H54 (cell line): ENCODE measurements at regions not wholly inside any gene's neighbourhood (a gene's known extent, or its start where the extent isn't known, plus 50 kb on each side); places are given as distances from the start of the nearest gene placed in this dataset.

ENCODE experiments used
- DNase-seq: peaks from one replicate; pipeline ENCODE4 v3.0.0; 2011; ENCODE audit warnings: low spot score, mixed read lengths; ENCODE audit not compliant: insufficient read length
- FAIRE-seq: peaks from 3 replicates; lab custom pipeline; 2011; peaks lifted over from hg19 to GRCh38; lab: Jason Lieb, UNC
- POLR2A ChIP-seq: IDR thresholded peaks from 2 replicates; pipeline ENCODE4 v1.6.1; 2011; ENCODE audit warnings: low read depth, mild to moderate bottlenecking, low read length

DNA sequence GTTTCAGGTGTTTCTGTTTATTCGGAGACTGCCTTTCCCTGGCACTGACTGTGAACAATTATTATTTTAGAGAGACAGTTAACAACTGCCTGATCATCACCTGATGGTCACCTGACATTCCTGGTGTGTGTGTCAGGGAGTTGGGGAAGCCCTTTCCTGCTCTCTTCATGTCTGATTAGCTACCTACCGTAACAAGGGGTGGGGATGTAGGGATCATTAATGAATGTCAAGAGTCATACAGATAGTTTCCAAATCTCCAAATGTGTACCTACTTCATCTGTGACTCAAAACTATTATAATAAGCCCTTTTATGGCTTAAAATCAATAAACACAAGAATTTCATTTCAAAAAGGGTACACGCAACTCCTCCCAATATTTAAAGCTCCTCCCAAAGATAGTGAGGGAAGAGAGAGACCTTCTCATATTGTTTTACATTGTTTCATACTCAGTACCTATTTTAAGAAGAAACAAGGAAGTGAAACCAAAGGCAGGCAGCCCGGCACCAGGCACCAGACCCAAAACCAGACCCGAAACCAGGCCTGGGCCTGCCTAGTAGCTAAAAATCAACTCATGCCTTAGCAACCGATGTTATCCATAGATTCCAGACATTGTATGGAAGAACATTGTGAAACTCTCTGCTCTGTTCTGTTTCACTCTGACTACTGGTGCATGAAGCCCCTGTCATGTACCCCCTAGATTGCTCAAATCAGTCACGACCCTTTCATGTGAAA is 844.9 kb upstream of the ALCAM start:
- FAIRE-seq, result no peak
- TF ChIP-seq POLR2A, result no peak
- DNase-seq, result no peak

DNA sequence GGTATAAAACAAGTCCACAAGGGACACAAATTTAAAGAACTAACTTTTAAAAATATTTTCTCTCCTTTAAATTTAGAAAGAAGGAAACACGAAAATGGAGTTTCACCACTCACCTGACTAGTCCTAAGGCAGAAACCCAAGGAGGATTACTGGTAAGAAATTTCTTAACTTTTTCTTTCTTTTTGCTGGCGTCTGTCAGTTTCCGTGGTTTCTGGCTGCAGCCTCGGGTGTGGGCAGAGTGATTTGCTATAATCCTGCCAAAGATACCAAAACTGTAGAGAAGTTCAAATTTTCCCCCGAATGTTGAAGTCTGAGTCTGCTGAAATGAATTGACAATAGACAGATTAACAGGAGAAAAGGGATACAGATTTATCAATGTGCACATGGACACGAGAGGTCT is 843.6 kb upstream of the ALCAM start:
- DNase-seq, result no peak
- TF ChIP-seq POLR2A, result no peak
- no peak for FAIRE-seq

DNA sequence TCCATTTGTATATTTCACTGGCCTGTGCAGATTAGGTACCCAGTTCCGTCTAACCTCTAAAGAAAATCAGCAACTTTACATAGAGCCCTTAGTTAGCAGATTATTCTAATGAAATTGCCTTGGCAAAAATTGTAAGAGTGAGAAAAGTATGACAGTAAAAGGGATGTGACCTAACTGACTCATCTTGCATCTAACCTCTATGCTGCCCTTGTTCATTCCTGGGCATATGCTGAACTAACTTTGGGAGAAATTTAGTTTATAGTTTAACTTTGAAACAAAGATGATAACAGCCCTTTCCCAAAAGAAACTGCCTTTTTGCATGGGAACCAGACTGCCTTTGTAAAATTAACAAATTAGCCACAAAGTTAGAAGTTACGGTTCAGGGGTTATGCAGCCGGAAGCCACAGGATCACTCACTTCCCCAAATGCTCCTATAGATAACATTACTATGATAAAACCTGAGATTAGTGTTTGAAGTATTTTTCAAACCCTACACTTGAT is 839.8 kb upstream of the ALCAM start:
- no peak for FAIRE-seq
- no peak for DNase-seq
- TF ChIP-seq POLR2A, result no peak

DNA sequence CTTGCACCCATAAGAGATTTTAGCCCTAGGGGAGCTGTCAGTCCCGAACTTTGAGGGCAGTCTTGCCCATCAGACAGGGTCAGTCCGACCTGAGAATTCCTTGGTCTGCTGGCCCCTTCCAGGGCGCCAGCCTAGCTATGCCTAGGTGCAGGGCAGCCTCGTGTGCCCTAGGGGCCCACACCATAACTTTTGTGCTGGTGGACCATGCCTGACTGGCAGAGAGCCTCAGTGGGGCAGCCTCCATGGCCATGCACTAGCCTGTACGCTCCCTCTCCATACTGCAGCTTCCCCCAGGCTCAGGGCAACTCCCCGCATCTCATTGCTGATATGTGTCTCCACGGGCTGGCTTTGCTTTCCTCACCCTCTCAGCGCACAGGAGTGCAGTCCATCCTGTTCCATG is 835.8 kb upstream of the ALCAM start:
- FAIRE-seq (no peak), DNase-seq (no peak)
- TF ChIP-seq POLR2A, result no peak

DNA sequence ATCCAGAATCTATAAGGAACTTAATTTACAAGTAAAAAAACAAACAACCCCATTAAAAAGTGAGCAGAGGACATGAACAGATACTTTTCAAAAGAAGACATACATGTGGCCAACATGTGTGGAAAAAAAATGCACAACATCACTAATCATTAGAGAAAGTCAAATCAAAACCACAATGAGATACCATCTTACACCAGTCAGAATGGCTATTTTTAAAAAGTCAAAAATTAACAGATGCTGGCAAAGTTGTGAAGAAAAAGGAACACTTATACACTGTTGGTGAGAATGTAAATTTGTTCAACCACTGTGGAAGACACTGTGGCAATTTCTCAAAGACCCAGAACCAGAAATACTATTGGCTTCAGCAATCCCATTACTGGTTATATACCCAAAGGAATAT is 830.0 kb upstream of the ALCAM start:
- TF ChIP-seq POLR2A, result no peak
- DNase-seq (no peak), FAIRE-seq (no peak)

DNA sequence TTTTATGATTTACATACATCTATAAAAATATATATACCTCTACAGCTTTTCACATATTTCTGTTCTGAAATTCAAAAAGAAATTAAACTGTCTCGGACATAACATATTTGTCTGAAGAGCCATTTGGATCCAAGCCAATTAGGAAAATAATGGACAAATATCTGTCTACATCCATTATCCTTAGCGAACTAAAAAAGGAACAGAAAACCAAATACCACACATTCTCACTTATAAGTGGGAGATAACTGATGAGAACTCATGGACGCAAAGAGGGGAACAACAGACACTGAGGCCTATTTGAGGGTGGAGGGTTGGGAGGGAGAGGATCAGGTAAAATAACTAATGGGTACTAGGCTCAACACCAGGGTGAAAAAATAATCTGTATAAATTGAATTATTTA is 829.4 kb upstream of the ALCAM start:
- DNase-seq (no peak), FAIRE-seq (no peak)

DNA sequence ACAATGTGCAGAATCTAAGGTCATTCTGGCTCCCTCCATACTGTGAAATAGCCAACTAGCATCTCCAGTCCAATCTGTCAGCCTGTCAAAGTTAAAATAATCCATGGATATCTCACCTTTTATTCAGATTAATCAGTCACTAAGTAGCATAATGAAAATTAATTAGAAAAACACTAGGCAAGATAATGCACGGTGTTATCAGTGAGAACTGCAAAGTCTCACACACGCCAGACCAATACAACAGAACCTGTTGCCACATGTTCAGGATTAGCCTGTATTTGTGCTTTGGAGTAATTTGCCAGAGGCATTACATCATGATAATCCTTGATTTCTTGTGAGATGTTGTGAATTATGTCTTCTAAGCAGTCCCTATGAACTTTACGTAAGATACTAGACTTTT is 820.4 kb upstream of the ALCAM start:
- FAIRE-seq, result no peak
- TF ChIP-seq POLR2A, result no peak
- no peak for DNase-seq

More for the DNA sequence above, 829.4 kb upstream of the ALCAM start:
- TF ChIP-seq POLR2A, result no peak

DNA sequence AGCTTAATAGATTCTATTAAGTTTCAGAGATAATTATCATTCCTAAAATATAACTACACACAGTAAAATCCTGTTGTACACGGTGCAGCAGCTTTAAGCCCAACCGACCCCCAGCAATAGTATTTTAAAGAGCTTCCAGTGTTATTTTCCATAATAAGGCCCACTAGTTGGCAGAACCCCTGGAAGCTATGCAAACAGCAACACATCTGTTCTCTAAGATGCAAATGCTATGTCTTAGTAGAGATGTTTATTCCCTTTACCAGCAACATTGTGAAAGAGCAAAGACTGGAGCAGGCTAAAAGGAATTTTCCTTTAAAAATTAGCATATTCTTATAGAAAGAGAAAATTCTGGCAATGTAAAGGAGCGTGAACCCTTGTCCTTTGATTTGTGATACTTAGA is 819.7 kb upstream of the ALCAM start:
- TF ChIP-seq POLR2A, result no peak
- DNase-seq, result no peak
- FAIRE-seq, result no peak

DNA sequence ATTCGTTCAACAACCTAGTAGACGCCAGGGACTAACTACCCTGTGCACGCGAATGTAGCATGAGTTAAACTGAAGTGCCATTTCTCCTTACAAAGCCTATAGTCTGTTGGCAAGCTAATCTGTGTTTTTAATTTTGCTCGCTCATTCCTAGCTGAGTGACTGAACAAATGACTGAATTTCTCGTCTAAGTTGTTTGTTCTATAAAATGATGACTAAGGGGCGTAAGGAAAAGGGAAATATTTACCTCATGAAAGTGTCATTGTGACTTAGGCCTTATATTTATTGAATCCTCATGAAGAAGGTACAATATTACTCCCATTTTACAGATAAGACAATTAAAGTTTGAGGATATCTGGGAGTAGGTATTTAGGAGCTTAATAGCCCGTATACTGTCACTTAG is 818.3 kb upstream of the ALCAM start:
- no peak for TF ChIP-seq POLR2A
- DNase-seq (no peak), FAIRE-seq (no peak)

DNA sequence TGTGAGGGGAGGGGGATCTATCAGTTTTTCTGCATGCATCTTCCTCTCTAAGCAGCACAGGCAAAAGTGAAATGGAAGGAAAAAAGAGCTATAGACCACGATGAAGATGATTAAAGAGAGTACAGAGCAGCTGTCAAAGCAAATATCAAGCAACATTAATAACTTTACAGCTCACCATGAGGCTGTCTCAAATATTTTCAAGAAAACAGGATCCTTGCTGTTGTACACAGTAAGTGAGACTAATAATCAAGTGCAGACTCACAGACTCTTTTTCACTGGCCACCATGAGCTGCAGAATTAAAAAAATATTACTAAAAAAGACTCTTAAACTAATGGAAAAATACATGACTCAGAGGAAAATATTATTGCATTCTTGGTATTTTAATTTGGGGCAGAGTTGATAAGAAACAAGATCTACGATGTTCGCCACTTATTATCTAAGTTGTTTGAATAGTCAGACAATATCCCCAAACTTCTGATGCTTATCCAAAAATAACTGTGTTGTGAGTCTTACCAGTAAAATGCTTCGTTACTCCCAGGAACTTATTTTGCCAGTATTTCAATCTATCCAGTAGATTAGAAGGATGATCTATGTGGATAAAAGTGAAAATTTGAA is 817.5 kb upstream of the ALCAM start:
- peak; percentile 36 for FAIRE-seq
- TF ChIP-seq POLR2A, result no peak
- DNase-seq, result no peak

DNA sequence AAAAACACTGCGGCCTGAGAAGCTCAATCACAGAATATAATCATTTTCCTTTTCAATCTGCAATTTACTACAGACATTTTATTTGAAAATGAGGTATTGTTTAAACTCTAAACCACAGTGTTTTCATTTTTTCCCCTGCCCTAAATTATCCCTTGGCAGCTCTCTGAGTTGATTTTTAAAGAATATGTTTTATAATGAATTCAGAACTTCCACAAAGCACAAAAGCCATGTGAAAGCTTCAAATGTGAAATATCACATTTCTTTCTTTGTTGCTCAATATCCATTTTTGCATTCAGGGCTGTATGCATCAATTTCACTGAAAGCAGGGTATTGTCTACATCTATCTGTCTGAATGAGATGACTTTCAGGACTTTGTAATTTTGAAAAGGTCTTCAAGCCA is 813.6 kb upstream of the ALCAM start:
- DNase-seq, result no peak
- no peak for FAIRE-seq
- no peak for TF ChIP-seq POLR2A

DNA sequence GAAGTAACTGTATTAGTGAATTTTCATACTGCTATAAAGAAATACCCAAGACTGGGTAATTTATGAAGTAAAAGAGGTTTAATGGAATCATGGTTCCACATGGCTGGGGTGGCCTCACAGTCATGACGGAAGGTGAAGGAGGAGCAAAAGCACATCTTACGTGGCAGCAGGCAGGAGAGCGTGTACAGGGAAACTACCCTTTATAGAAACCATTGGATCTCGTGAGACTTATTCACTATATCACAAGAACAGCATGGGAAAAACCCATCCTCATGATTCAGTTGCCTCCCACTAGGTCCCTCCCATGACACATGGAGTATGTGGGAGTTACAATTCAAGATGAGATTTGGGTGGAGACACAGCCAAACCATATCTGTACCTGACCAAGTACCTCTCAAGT is 812.3 kb upstream of the ALCAM start:
- FAIRE-seq (no peak), DNase-seq (no peak)
- no peak for TF ChIP-seq POLR2A

DNA sequence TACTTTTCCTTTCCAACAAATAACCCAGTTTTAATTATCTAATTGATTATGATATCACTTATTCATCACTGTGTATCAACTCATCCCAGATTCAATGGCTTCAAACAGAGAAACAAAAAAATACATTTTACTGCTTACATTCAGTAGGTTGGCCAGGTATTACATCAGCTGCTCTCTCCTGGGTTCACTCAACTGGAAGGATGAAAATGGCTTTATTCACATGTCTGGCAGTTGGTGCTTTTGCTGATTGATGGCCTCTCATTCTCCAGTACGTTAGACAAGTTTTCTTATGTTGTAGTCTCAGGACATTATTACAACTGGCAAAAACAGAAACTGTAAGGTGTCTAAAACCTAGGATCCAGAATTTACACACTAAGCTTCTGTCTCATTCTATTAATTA is 811.0 kb upstream of the ALCAM start:
- no peak for TF ChIP-seq POLR2A
- DNase-seq (no peak), FAIRE-seq (no peak)

DNA sequence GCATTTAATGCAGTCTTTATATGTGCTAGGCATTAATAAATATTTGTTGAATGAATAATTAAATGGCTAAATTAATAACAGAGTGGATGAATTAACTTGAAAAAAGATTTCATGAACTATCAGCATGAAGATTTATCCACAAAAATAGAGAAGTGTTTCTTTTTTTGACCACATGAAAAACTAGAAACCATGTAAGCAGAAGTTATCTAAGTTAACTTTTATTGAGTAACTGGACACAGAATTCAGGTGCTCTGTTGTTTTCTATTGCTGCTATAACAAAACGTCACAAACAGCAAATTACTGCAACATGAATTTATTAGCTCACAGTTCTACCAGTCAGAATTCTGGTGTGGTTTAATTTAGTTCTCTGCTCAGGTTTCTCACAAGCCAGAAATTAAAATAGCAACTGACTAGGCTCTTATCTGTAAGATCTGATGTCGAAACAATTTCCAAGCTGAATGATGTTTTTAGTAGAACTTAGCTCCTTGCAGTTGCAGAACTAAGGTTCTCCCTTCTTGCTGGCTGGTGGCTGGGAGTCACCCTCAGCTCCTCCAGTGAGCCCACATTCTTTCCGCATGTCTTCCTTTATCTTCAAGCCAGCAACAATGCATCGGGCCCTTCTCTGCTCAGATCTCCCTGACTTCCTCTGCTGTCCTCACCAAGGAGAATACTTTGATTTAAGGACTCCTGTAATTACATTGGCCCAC is 810.2 kb upstream of the ALCAM start:
- FAIRE-seq (no peak), DNase-seq (no peak)
- TF ChIP-seq POLR2A, result no peak
